ENCODE measurements at regions not wholly inside any gene's neighbourhood (a gene's known extent, or its start where the extent isn't known, plus 50 kb on each side); places are given as distances from the start of the nearest gene placed in this dataset.

DNA sequence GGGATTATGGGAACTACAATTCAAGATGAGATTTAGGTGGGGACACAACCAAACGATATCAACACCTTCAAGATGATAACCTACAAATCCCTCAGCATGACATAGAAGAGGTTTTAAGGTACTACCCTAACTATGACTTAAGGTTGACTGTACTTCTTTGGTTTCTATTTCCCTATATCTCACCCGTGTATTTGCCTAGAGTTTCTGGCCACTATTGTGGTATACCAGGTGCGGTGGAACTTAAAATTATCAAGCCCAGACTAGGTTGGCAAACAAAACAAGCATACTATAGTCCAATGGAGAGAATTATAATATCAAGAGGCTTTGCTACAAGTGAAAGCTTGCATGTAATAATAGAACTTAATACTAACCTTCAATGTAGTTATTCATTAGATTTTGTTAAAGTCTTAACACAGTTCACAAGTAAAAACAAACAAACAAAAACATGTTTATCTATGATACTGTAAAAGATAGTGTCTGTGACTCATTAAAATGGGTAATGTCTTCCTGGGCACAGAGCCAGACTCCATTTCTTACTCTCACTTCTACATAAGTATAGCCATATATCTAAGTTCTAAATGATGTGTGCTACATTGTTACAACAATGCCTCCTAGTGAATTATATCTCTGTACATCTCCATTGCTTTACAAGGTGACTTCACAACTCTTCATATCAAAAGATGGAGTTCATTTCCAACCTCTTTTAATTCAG, 479.1 kb downstream of the ZBBX start:
- Histone ChIP-seq H3K27me3 (ENCODE audit: control insufficient read depth in 2 of 2, insufficient read depth in 2 of 2, low read length in 2 of 2) (no peaks in the 10 kb centered on the region), H3K4me3 (replicated peaks in 1 of 3; ENCODE audit: low read depth in 2 of 3, low read length in 3 of 3) (no peak overlapping the region), H2AFZ (ENCODE audit: insufficient read depth, low read depth, low read length, poor library complexity, severe bottlenecking) (no peak overlapping the region), H4K20me1 (ENCODE audit: insufficient read depth, low read length) (no peaks in the 10 kb centered on the region), H3K79me2 (ENCODE audit: insufficient read depth, low read length) (no peaks in the 10 kb centered on the region), H3K4me1 (ENCODE audit: control insufficient read depth in 1 of 2, insufficient read depth in 2 of 2, low read length in 2 of 2) (no peaks in the 10 kb centered on the region), H3K9ac (ENCODE audit: insufficient read depth, low read length, poor library complexity, severe bottlenecking) (no peak overlapping the region), H3K9me3 (replicated peaks in 1 of 2; ENCODE audit: control insufficient read depth in 1 of 2, insufficient read depth in 1 of 2, low read length in 2 of 2) (no peaks in the 10 kb centered on the region), H3K4me2 (replicated peaks; ENCODE audit: extremely low read depth, low read length, poor library complexity, severe bottlenecking) (no peak overlapping the region), H3K27ac (ENCODE audit: low read depth in 1 of 2, low read length in 2 of 2) (no peak overlapping the region), H3K36me3 (replicated peaks in 1 of 2; ENCODE audit: control insufficient read depth in 1 of 2, insufficient read depth in 2 of 2, low read length in 2 of 2) (no peaks in the 10 kb centered on the region)
- no peak overlapping the region for H3K27ac Mint-ChIP-seq
- no peaks in the 10 kb centered on the region for H3K36me3 Mint-ChIP-seq
- TF ChIP-seq CTCF (IDR thresholded peaks at IDR 0.05): no peak
- peaks cover 0 to 4% (median 0%) of the 10 kb centered on the region in 3 donors for H3K27me3 Mint-ChIP-seq (ENCODE audit: low read depth in 3 of 3)
- intact Hi-C loops (cut with micrococcal nuclease): no loop called here
- H3K4me3 Mint-ChIP-seq: no peak overlapping the region
- WGBS (ENCODE audit: insufficient coverage): no CpG with 5 or more reads among the region's 3 CpGs
- peaks cover 0 to 5% (median 2%) of the 10 kb centered on the region in 7 donors for H3K9me3 Mint-ChIP-seq
- DNase-seq: no peak
- no peaks in the 10 kb centered on the region for H3K4me1 Mint-ChIP-seq

- Histone ChIP-seq H3K9me3 (replicated peaks in 1 of 2; ENCODE audit: control insufficient read depth in 1 of 2, insufficient read depth in 1 of 2, low read length in 2 of 2) (no peaks in the 10 kb centered on the region), H2AFZ (ENCODE audit: insufficient read depth, low read depth, low read length, poor library complexity, severe bottlenecking) (no peak overlapping the region), H3K4me2 (replicated peaks; ENCODE audit: extremely low read depth, low read length, poor library complexity, severe bottlenecking) (no peak overlapping the region), H3K4me3 (replicated peaks in 1 of 3; ENCODE audit: low read depth in 2 of 3, low read length in 3 of 3) (no peak overlapping the region), H3K27me3 (ENCODE audit: control insufficient read depth in 2 of 2, insufficient read depth in 2 of 2, low read length in 2 of 2) (no peaks in the 10 kb centered on the region), H3K9ac (ENCODE audit: insufficient read depth, low read length, poor library complexity, severe bottlenecking) (no peak overlapping the region), H3K4me1 (ENCODE audit: control insufficient read depth in 1 of 2, insufficient read depth in 2 of 2, low read length in 2 of 2) (no peaks in the 10 kb centered on the region), H3K27ac (ENCODE audit: low read depth in 1 of 2, low read length in 2 of 2) (no peak overlapping the region), H4K20me1 (ENCODE audit: insufficient read depth, low read length) (no peaks in the 10 kb centered on the region), H3K36me3 (replicated peaks in 1 of 2; ENCODE audit: control insufficient read depth in 1 of 2, insufficient read depth in 2 of 2, low read length in 2 of 2) (no peaks in the 10 kb centered on the region), H3K79me2 (ENCODE audit: insufficient read depth, low read length) (no peaks in the 10 kb centered on the region)
- no peak overlapping the region for H3K4me3 Mint-ChIP-seq
- H3K4me1 Mint-ChIP-seq: no peaks in the 10 kb centered on the region
- H3K27ac Mint-ChIP-seq: no peak overlapping the region
- TF ChIP-seq CTCF (IDR thresholded peaks at IDR 0.05): no peak
- H3K9me3 Mint-ChIP-seq: peaks cover 0 to 2% (median 0%) of the 10 kb centered on the region in 7 donors
- WGBS (ENCODE audit: insufficient coverage): no CpG with 5 or more reads among the region's 1 CpG
- no peak for DNase-seq
- intact Hi-C loops (cut with micrococcal nuclease): no loop called here
- H3K36me3 Mint-ChIP-seq: no peaks in the 10 kb centered on the region
- H3K27me3 Mint-ChIP-seq (ENCODE audit: low read depth in 3 of 3): no peaks in the 10 kb centered on the region
These were observed 482.3 kb downstream of the ZBBX start for GRCh38 chr3:166897811-166898210.

Data from CD14-positive monocyte (primary cell).